ENCODE measurements at regions not wholly inside any gene's neighbourhood (a gene's known extent, or its start where the extent isn't known, plus 50 kb on each side); places are given as distances from the start of the nearest gene placed in this dataset.
"Not testable (repeated sequence)": the region's sequence is repeated elsewhere in the genome, so short reads cannot be mapped to it uniquely, and the experiment has no call there.

DNA sequence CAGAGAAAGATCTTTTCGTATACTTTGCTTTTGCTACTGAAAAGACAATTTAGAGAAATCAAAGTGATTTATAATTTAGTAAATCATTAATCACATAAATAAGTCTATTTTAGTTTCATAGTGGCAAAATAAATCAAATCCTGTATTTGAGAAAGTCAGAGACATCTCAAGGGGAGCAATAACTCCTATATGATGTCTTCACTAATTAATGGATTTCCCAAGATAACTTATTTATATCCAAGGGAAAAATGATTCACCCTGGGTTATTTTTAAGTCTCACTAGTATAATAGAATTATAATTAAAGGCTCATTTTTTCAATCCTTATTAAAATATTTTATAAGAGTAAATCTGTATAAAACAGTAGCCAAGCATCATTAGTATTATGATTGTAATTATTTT lies 177.8 kb upstream of the GIMD1 start:
- H3K4me1 ChIP-seq (ENCODE audit: control insufficient read depth in 1 of 2, insufficient read depth in 2 of 2, low read length in 2 of 2): no peaks in the 10 kb centered on the region
- H3K36me3 ChIP-seq (ENCODE audit: control insufficient read depth in 1 of 2, insufficient read depth in 2 of 2, low read length in 1 of 2): no peaks in the 10 kb centered on the region
- no peaks in the 10 kb centered on the region for H3K9me3 ChIP-seq (ENCODE audit: control insufficient read depth, low read length)
- 63 to 79% methylated on average over 1 of the region's 1 CpG for WGBS, 2 donors
- H3K27ac ChIP-seq (ENCODE audit: low read depth in 1 of 2, low read length in 2 of 2): no peak overlapping the region
- DNase-seq (no peak), ATAC-seq (ENCODE audit: low FRiP score) (no peak)
- no peak overlapping the region for H3K4me3 ChIP-seq (ENCODE audit: low read length in 2 of 2)
- H3K27me3 ChIP-seq (ENCODE audit: control insufficient read depth in 1 of 2, insufficient read depth in 2 of 2, low read length in 1 of 2): no peaks in the 10 kb centered on the region
- intact Hi-C loops (cut with DNase I): no loop called here

GRCh38 chr4:106542609-106543008 lies 174.0 kb upstream of the GIMD1 start:
- H3K27ac ChIP-seq (ENCODE audit: low read depth in 1 of 2, low read length in 2 of 2); H3K9me3 ChIP-seq (ENCODE audit: control insufficient read depth, low read length); H3K4me3 ChIP-seq (ENCODE audit: low read length in 2 of 2); intact Hi-C loops (cut with DNase I); H3K36me3 ChIP-seq (ENCODE audit: control insufficient read depth in 1 of 2, insufficient read depth in 2 of 2, low read length in 1 of 2); H3K4me1 ChIP-seq (ENCODE audit: control insufficient read depth in 1 of 2, insufficient read depth in 2 of 2, low read length in 2 of 2); ATAC-seq (ENCODE audit: low FRiP score); DNase-seq; H3K27me3 ChIP-seq (ENCODE audit: control insufficient read depth in 1 of 2, insufficient read depth in 2 of 2, low read length in 1 of 2): not testable (repeated sequence)
- 83 to 84% methylated on average over 1 of the region's 1 CpG for WGBS, 2 donors

GRCh38 chr4:106541253-106541652 lies 172.7 kb upstream of the GIMD1 start:
- Histone ChIP-seq H3K36me3 (ENCODE audit: control insufficient read depth in 1 of 2, insufficient read depth in 2 of 2, low read length in 1 of 2) (no peaks in the 10 kb centered on the region), H3K9me3 (ENCODE audit: control insufficient read depth, low read length) (no peaks in the 10 kb centered on the region), H3K27ac (ENCODE audit: low read depth in 1 of 2, low read length in 2 of 2) (no peak overlapping the region), H3K4me1 (ENCODE audit: control insufficient read depth in 1 of 2, insufficient read depth in 2 of 2, low read length in 2 of 2) (no peaks in the 10 kb centered on the region), H3K27me3 (ENCODE audit: control insufficient read depth in 1 of 2, insufficient read depth in 2 of 2, low read length in 1 of 2) (no peaks in the 10 kb centered on the region), H3K4me3 (ENCODE audit: low read length in 2 of 2) (no peak overlapping the region)
- ATAC-seq (ENCODE audit: low FRiP score) (no peak), DNase-seq (no peak)
- WGBS, 2 donors: 29 to 33% methylated on average over 2 of the region's 2 CpGs
- intact Hi-C loops (cut with DNase I): no loop called here

DNA sequence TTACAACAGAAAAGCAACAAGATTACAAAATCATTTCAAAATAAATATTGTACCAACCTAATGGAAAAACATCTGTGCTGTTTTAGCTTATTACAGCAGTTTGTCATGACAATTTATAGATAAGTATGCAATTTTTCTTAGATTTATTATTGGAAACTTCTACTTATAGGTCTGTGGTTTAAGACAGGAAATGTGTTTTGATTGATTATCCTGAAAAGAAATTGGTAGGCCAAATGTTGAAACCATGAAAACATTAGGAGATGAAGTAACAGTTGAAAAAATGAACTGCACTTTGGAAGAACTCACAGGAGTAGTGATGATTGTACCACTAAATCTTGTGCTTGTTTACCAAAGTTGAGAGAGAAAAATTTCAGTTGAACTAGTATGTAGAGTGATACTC lies 162.2 kb upstream of the GIMD1 start:
- H3K4me3 ChIP-seq (ENCODE audit: low read length in 2 of 2): no peak overlapping the region
- DNase-seq (no peak), ATAC-seq (ENCODE audit: low FRiP score) (no peak)
- H3K36me3 ChIP-seq (ENCODE audit: control insufficient read depth in 1 of 2, insufficient read depth in 2 of 2, low read length in 1 of 2): no peaks in the 10 kb centered on the region
- no peaks in the 10 kb centered on the region for H3K9me3 ChIP-seq (ENCODE audit: control insufficient read depth, low read length)
- H3K27ac ChIP-seq (ENCODE audit: low read depth in 1 of 2, low read length in 2 of 2): no peak overlapping the region
- intact Hi-C loops (cut with DNase I): no loop called here
- H3K27me3 ChIP-seq (ENCODE audit: control insufficient read depth in 1 of 2, insufficient read depth in 2 of 2, low read length in 1 of 2): no peaks in the 10 kb centered on the region
- H3K4me1 ChIP-seq (ENCODE audit: control insufficient read depth in 1 of 2, insufficient read depth in 2 of 2, low read length in 2 of 2): no peaks in the 10 kb centered on the region

GRCh38 chr4:106530024-106530361 lies 161.4 kb upstream of the GIMD1 start:
- Histone ChIP-seq H3K9me3 (ENCODE audit: control insufficient read depth, low read length) (no peaks in the 10 kb centered on the region), H3K27me3 (ENCODE audit: control insufficient read depth in 1 of 2, insufficient read depth in 2 of 2, low read length in 1 of 2) (no peaks in the 10 kb centered on the region), H3K36me3 (ENCODE audit: control insufficient read depth in 1 of 2, insufficient read depth in 2 of 2, low read length in 1 of 2) (no peaks in the 10 kb centered on the region), H3K27ac (ENCODE audit: low read depth in 1 of 2, low read length in 2 of 2) (no peak overlapping the region), H3K4me1 (ENCODE audit: control insufficient read depth in 1 of 2, insufficient read depth in 2 of 2, low read length in 2 of 2) (no peaks in the 10 kb centered on the region), H3K4me3 (ENCODE audit: low read length in 2 of 2) (no peak overlapping the region)
- WGBS, 2 donors: 90 to 93% methylated on average over 1 of the region's 1 CpG
- DNase-seq (no peak), ATAC-seq (ENCODE audit: low FRiP score) (no peak)
- intact Hi-C loops (cut with DNase I): no loop called here

GRCh38 chr4:106529348-106530023 lies 160.9 kb upstream of the GIMD1 start:
- intact Hi-C loops (cut with DNase I): no loop called here
- 79 to 84% methylated on average over 2 of the region's 2 CpGs for WGBS, 2 donors
- no peak for ATAC-seq (ENCODE audit: low FRiP score)
- DNase-seq: no peak
- Histone ChIP-seq H3K27me3 (ENCODE audit: control insufficient read depth in 1 of 2, insufficient read depth in 2 of 2, low read length in 1 of 2) (no peaks in the 10 kb centered on the region), H3K36me3 (ENCODE audit: control insufficient read depth in 1 of 2, insufficient read depth in 2 of 2, low read length in 1 of 2) (no peaks in the 10 kb centered on the region), H3K9me3 (ENCODE audit: control insufficient read depth, low read length) (no peaks in the 10 kb centered on the region), H3K27ac (ENCODE audit: low read depth in 1 of 2, low read length in 2 of 2) (no peak overlapping the region), H3K4me3 (ENCODE audit: low read length in 2 of 2) (no peak overlapping the region), H3K4me1 (ENCODE audit: control insufficient read depth in 1 of 2, insufficient read depth in 2 of 2, low read length in 2 of 2) (no peaks in the 10 kb centered on the region)

DNA sequence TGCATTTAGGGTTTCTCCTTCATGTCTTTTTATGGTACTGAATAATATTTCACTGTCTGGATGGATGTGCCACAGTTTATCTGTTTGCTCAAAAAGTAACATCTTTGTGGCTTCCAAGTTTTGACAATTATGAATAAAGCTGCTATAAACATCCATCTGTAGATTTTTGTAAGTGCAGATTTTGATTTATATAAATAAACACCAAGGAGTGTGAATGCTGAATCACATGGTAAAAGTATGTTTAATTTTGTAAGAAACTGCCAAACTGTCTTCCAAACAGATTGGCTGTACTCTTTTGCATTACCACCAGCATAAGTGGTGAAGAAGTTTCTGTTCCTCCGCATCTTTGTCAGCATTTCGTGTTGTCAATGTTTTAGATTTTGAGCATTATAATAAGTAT lies 158.7 kb upstream of the GIMD1 start:
- H3K4me1 ChIP-seq (ENCODE audit: control insufficient read depth in 1 of 2, insufficient read depth in 2 of 2, low read length in 2 of 2): no peaks in the 10 kb centered on the region
- H3K27me3 ChIP-seq (ENCODE audit: control insufficient read depth in 1 of 2, insufficient read depth in 2 of 2, low read length in 1 of 2): no peaks in the 10 kb centered on the region
- no peaks in the 10 kb centered on the region for H3K9me3 ChIP-seq (ENCODE audit: control insufficient read depth, low read length)
- 96 to 99% methylated on average over 2 of the region's 2 CpGs for WGBS, 2 donors
- no peak for ATAC-seq (ENCODE audit: low FRiP score)
- intact Hi-C loops (cut with DNase I): no loop called here
- H3K36me3 ChIP-seq (ENCODE audit: control insufficient read depth in 1 of 2, insufficient read depth in 2 of 2, low read length in 1 of 2): no peaks in the 10 kb centered on the region
- no peak overlapping the region for H3K27ac ChIP-seq (ENCODE audit: low read depth in 1 of 2, low read length in 2 of 2)
- no peak overlapping the region for H3K4me3 ChIP-seq (ENCODE audit: low read length in 2 of 2)
- DNase-seq: no peak

GRCh38 chr4:106525425-106525824 lies 156.8 kb upstream of the GIMD1 start:
- H3K4me1 ChIP-seq (ENCODE audit: control insufficient read depth in 1 of 2, insufficient read depth in 2 of 2, low read length in 2 of 2); H3K27ac ChIP-seq (ENCODE audit: low read depth in 1 of 2, low read length in 2 of 2); H3K27me3 ChIP-seq (ENCODE audit: control insufficient read depth in 1 of 2, insufficient read depth in 2 of 2, low read length in 1 of 2); intact Hi-C loops (cut with DNase I); DNase-seq; H3K9me3 ChIP-seq (ENCODE audit: control insufficient read depth, low read length); H3K36me3 ChIP-seq (ENCODE audit: control insufficient read depth in 1 of 2, insufficient read depth in 2 of 2, low read length in 1 of 2); H3K4me3 ChIP-seq (ENCODE audit: low read length in 2 of 2); ATAC-seq (ENCODE audit: low FRiP score): not testable (repeated sequence)
- WGBS, 2 donors: 97 to 100% methylated on average over 24 to 27 of the region's 27 CpGs

DNA sequence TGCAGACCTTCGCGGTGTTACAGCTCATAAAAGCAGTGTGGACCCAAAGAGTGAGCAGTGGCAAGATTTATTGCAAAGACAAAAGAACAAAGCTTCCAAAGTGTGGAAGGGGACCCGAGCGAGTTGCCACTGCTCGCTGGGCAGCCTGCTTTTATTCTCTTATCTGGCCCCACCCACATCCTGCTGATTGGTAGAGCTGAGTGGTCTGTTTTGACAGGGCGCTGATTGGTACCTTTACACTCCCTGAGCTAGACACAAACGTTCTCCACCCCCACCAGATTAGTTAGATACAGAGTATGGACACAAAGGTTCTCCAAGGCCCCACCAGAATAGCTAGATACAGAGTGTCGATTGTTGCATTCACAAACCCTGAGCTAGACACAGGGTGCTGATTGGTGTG lies 156.2 kb upstream of the GIMD1 start:
- ATAC-seq (ENCODE audit: low FRiP score); H3K9me3 ChIP-seq (ENCODE audit: control insufficient read depth, low read length); H3K4me1 ChIP-seq (ENCODE audit: control insufficient read depth in 1 of 2, insufficient read depth in 2 of 2, low read length in 2 of 2); H3K27me3 ChIP-seq (ENCODE audit: control insufficient read depth in 1 of 2, insufficient read depth in 2 of 2, low read length in 1 of 2); H3K4me3 ChIP-seq (ENCODE audit: low read length in 2 of 2); H3K36me3 ChIP-seq (ENCODE audit: control insufficient read depth in 1 of 2, insufficient read depth in 2 of 2, low read length in 1 of 2); intact Hi-C loops (cut with DNase I); H3K27ac ChIP-seq (ENCODE audit: low read depth in 1 of 2, low read length in 2 of 2); DNase-seq: not testable (repeated sequence)
- WGBS, 2 donors: 93 to 94% methylated on average over 8 of the region's 8 CpGs
